ENCODE measurements at regions not wholly inside any gene's neighbourhood (a gene's known extent, or its start where the extent isn't known, plus 50 kb on each side); places are given as distances from the start of the nearest gene placed in this dataset.
A peak's percentile ranks its signal among the peaks of the same experiment; 100 is the strongest.

DNA sequence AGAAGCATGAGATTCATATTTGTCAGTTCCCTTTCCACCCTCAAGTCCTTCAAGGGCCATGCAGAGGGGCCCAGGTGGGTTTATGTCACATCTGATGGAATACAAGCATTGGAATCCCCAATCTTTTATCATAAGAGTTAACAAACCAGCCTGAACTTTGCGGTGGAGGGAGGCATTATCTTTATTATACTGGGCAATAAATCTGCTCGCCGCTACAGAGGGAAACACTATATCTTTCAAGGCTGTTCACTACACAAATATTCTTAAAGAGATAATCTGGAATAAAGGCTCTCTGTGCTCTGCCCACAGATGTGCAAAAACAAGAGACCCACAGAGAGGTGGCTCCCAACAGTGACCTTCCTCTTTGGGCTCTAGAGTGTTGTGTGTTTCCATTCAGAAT is 153.6 kb upstream of the PLEKHA5 start:
- DNase-seq = no peak

DNA sequence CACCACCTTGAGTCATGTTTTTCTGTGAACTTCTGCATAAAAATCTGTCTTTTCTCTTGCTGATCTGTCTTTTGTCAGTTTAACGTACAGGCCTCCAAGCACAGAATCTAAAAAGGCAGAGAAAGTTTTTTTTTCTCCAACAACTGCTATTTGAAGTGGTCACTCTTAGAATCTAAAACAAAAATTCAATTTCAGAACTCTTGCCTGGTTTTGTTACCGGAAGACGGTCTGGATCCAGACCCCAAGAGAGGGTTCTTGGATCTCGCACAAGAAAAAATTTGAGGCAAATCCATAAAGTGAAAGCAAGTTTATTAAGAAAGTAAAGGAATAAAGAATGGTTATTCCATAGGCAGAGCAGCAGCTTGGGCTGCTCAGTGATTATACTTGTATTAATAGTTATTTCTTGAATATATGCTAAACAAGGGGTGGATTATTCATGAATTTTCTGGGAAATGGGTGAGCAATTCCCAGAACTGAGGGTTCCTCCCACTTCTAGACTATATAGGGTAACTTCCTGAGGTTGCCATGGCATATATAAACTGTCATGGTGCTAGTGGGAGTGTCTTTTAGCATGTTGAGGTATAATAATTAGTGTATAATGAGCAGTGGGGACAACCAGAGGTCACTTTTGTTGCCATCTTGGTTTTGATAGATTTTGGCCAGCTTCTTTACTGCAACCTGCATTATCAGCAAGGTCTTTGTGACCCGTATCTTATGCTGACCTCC is 150.0 kb upstream of the PLEKHA5 start:
- DNase-seq = no peak

GRCh38 chr12:18981732-18982131 is 147.8 kb upstream of the PLEKHA5 start:
- DNase-seq = no peak

- DNase-seq = no peak
Observed at GRCh38 chr12:18982226-18982949, 147.1 kb upstream of the PLEKHA5 start.

DNA sequence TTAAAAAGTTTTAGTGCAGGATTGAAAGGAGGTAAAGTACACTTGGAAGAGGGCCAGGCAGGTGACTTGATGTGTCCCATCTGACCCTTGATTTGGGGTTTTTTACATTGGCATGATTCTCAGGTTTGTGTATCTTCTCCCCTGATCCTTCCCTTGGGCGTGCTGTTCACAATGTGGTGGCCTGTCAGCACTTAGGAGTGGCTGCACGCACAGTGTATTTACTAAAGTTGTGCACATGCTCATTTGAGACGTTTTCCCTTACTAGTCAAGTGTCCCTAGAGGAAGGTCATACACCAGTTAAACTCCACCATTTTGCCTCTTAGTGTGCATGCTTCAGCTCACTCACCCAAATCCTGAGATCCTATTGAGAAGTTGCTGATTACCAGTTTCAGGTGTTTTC is 145.7 kb upstream of the PLEKHA5 start:
- DNase-seq = no peak

DNA sequence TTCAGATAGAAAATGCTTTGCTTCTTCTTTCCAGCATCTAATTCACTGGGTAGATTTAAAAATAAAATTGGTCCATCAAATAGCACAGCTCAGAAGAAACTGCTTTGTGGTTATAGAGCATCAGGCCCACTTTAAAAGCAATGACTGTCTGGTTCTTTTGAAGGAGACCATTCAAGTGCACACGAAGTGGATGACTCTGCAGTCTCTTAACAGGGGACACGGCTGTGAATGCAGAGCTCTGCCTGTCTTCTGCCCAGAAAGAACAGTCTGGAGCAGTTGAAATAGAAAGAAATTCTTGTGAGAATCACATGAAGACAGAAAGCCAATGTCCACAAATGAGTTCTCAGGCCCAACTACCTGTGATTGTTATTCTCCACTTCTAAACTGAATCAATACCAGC is 138.7 kb upstream of the PLEKHA5 start:
- DNase-seq = peak; percentile 90

GRCh38 chr12:18992336-18992735 is 137.2 kb upstream of the PLEKHA5 start:
- DNase-seq = peak; percentile 99

- DNase-seq = peak; percentile 97
Observed at GRCh38 chr12:18998343-18999261, 130.9 kb upstream of the PLEKHA5 start.

GRCh38 chr12:19000836-19001235 is 128.7 kb upstream of the PLEKHA5 start:
- DNase-seq = no peak

GRCh38 chr12:19002216-19002615 is 127.3 kb upstream of the PLEKHA5 start:
- no peak for DNase-seq

- no peak for DNase-seq
Observed at GRCh38 chr12:19003141-19003540, 126.4 kb upstream of the PLEKHA5 start.

DNA sequence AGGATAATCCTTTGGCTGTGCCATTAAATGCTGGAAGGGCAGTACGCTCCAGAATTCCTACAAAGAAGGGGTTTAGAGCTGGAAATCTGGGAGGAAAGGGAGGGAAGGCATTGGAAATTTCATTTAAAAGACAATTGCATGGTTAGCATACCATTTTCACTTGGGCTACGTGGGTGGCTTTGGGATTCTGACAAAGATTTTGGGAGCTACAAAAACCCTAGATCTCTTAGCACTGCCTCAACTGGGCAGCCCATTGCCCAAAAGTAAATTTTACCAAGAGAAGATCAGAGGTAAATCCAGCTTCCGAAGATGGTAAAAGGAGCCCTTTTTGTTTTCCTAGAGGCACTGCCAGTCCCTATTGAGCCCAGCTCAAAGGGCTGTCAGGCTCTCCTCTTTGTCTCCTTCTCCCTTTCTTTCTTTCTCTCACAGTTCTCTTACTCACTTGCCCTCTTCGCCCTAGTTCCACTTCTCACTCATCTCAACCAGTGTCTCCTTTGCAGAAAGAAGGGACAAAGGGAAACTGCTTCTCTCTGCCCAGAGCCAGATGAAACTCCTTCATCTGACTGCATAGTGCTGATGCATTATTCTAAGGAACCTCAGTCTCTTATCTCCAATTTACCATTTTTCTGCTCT is 125.4 kb upstream of the PLEKHA5 start:
- DNase-seq = no peak

GRCh38 chr12:19005257-19005801 is 124.2 kb upstream of the PLEKHA5 start:
- no peak for DNase-seq

- DNase-seq = no peak
Observed at GRCh38 chr12:19006626-19007137, 122.9 kb upstream of the PLEKHA5 start.

DNA sequence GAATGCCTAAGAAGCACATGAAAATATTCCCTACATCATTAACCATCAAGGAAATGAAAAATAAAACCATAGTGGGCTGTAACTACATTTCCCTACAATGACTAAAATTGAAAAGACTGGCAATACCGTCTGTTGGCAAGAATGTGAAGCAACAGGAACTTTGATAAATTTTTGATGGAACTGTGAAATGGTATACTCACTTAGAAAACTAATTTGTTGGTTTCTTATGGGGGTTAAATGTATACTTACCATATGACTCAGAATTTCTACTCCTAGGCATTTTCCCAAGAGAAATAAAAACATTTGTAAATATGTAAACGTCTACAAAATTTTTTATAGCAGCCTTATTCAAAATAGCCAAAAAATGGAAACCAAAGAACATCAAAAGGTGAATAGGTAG is 121.4 kb upstream of the PLEKHA5 start:
- no peak for DNase-seq

DNA sequence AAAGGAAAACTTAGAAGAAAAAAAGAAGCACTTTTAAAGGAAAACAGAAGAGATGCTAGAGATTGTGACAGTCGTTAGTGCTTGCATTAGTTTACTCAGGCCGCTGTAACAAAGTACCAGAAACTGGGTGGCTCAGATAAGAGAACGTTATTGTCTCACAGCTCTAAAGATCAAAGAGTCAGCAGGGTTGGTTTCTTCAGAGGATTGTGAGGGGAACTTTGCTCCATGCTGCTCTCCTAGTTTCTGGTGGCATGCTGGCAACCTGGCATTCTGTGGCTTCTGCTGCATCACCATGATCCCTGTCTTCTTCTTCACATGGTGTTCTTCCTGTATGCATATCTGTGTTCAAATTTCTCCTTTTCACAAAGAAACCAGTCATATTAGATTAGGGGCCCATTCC is 119.4 kb upstream of the PLEKHA5 start:
- DNase-seq = no peak

- no peak for DNase-seq
Observed at GRCh38 chr12:19010726-19011125, 118.8 kb upstream of the PLEKHA5 start.

DNA sequence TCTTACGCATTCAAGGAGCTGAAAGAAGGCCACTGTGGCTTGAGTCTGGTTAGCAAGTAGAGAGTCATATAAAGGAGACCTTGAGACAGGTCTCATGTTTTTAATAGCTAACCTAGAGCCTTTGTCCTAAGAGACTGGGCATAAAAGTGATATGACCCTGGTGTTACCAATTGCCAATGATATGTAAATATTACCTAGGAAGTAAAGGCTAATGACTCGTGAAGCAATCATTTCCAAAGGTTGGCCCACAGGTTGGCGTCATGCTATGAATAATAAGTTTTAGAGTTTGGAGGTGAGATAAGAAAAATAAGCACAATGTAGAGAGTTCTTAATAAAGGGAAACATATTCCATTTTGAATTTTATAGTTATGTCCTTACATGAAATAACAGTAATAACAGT is 116.6 kb upstream of the PLEKHA5 start:
- no peak for DNase-seq

DNA sequence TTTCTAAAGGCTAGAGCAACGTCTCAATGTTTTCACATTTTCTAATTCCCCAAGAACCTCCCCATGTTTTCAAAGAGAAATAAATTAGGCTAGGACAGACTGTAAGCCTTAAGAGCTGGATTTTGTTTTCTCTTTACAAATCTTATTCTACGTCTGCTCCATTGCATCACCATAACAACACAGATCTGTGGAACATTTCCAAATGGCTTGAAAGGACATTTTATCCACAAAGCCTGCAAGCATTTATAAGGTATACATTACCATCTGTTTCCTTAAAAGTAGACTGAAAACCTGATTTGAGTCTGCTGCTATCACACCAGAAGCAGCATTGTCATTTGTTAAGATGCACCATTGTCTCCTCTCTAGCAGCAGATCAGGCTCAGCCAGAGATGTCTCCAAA is 115.3 kb upstream of the PLEKHA5 start:
- DNase-seq = no peak

DNA sequence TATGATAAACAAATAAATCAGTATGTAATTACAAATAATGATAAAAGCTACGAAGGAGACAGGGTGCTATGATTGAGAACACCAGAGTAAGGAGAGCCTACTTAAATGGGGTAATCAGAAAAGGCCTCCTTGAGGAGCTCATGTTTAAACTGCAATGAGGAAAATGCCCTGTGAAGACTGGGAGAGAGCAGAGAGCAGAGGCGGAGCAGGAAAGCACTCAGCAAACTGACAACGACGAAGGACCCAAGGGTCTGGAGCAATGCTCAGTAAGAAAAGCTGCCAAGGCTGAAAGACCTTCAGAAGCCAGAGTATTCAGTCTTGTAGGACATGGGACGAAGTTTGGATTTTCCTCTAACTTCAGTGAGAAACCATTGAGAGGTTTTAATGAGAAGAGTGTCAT is 114.2 kb upstream of the PLEKHA5 start:
- no peak for DNase-seq

GRCh38 chr12:19018302-19018970 is 111.1 kb upstream of the PLEKHA5 start:
- no peak for DNase-seq

- DNase-seq = no peak
Observed at GRCh38 chr12:19021240-19021639, 108.3 kb upstream of the PLEKHA5 start.
